ENCODE measurements at regions not wholly inside any gene's neighbourhood (a gene's known extent, or its start where the extent isn't known, plus 50 kb on each side); places are given as distances from the start of the nearest gene placed in this dataset.

DNA sequence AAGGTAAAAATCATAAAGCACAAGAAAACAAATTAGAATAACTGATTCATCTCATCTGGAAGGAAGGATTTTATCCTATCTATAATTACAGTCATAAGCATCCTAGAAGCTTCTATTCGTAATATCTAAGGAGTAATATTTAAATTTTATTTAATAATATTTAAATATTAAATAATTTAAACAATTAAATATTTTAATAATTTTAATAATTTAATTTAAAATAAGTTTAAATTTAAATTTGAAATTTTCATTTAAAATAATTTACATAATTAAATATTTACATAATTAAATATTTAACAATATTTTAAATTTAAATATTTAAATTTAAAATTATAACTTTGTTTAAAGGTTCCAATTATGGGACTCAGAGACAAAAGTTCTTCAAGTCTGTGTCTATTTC is 127.5 kb upstream of the GK2 start:
- Histone ChIP-seq H4K5ac (ENCODE audit: low read depth, low read length) (no peak overlapping the region), H2AK5ac (ENCODE audit: low read depth, low read length) (no peak overlapping the region), H2BK120ac (ENCODE audit: low read depth, low read length) (no peak overlapping the region), H3K56ac (ENCODE audit: extremely low read depth, insufficient read depth, low read length) (no peak overlapping the region), H3K9me1 (ENCODE audit: insufficient read depth, low read length) (no peaks in the 10 kb centered on the region), H4K8ac (ENCODE audit: low read depth in 2 of 2, low read length in 2 of 2) (no peak overlapping the region), H4K20me1 (ENCODE audit: insufficient read depth, low read length) (no peaks in the 10 kb centered on the region), H2AK9ac (replicated peaks; ENCODE audit: low read depth, low read length, poor library complexity) (no peak overlapping the region), H4K91ac (ENCODE audit: insufficient read depth, low read depth, low read length) (no peak overlapping the region), H2BK5ac (ENCODE audit: low read depth, low read length, poor library complexity, severe bottlenecking) (no peak overlapping the region), H3K23ac (ENCODE audit: low read depth, low read length) (no peak overlapping the region), H3K9ac (ENCODE audit: low read depth, low read length) (no peak overlapping the region), H3K4me1 (ENCODE audit: control insufficient read depth, insufficient read depth, low read length) (no peaks in the 10 kb centered on the region), H3K27ac (ENCODE audit: insufficient read depth, low read length) (no peak overlapping the region), H3K18ac (ENCODE audit: low read depth, low read length) (no peak overlapping the region), H3K36me3 (ENCODE audit: control insufficient read depth, insufficient read depth, low read length) (no peaks in the 10 kb centered on the region), H2AFZ (replicated peaks; ENCODE audit: low read length, poor library complexity) (no peak overlapping the region), H3K27me3 (ENCODE audit: control insufficient read depth, insufficient read depth, low read length) (no peaks in the 10 kb centered on the region), H3K4me3 (ENCODE audit: insufficient read depth, low read depth, low read length) (no peak overlapping the region), H3K14ac (replicated peaks; ENCODE audit: low read depth, low read length) (no peak overlapping the region), H2BK20ac (ENCODE audit: low read depth, low read length) (no peak overlapping the region), H3K9me3 (ENCODE audit: control insufficient read depth, insufficient read depth, low read length) (no peaks in the 10 kb centered on the region), H2BK15ac (ENCODE audit: low read depth, low read length) (no peak overlapping the region), H3K4me2 (ENCODE audit: low read depth, low read length) (no peak overlapping the region), H3K79me1 (ENCODE audit: low read depth in 1 of 2, low read length in 2 of 2) (no peaks in the 10 kb centered on the region), H3K4ac (ENCODE audit: low read depth, low read length) (no peak overlapping the region)
- POLR2A ChIA-PET (ENCODE audit: unreplicated experiment) = no interaction called here
- CTCF ChIA-PET = no interaction called here
- no TSS peak for BruUV-seq (replicated peaks)
- in situ Hi-C loops (cut with MboI; ENCODE audit: low sequenced_read_pairs) (no loop called here), intact Hi-C loops (cut with micrococcal nuclease) (no loop called here), dilution Hi-C loops (cut with HindIII; ENCODE audit: low sequenced_read_pairs, unreplicated experiment) (no loop called here)
- ATAC-seq (ENCODE audit: low read depth) (no peak), DNase-seq (no peak)
- no CpG with 5 or more reads among the region's 1 CpG for WGBS, 2 experiments (ENCODE audit: extremely low coverage in 2 of 2, insufficient read length in 1 of 2)
- no peak for TF ChIP-seq NFE2L2 (IDR thresholded peaks at IDR 0.05; ENCODE audit: low read depth, low read length)
- TF ChIP-seq, protein P1, sequence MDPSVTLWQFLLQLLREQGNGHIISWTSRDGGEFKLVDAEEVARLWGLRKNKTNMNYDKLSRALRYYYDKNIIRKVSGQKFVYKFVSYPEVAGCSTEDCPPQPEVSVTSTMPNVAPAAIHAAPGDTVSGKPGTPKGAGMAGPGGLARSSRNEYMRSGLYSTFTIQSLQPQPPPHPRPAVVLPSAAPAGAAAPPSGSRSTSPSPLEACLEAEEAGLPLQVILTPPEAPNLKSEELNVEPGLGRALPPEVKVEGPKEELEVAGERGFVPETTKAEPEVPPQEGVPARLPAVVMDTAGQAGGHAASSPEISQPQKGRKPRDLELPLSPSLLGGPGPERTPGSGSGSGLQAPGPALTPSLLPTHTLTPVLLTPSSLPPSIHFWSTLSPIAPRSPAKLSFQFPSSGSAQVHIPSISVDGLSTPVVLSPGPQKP (IDR thresholded peaks at IDR 0.05; ENCODE audit: borderline replicate concordance, low read depth, low read length) = no peak
- no peak for TF ChIP-seq CHD1 (IDR thresholded peaks at IDR 0.05; ENCODE audit: low read depth, low read length)
- no peak for TF ChIP-seq CEBPB (IDR thresholded peaks at IDR 0.05; ENCODE audit: low read depth, low read length)
- TF ChIP-seq MAFK (IDR thresholded peaks at IDR 0.05; ENCODE audit: low read depth, low read length) = no peak
- TF ChIP-seq POLR2A (IDR thresholded peaks at IDR 0.05; ENCODE audit: low read depth, low read length) = no peak
- no peak for TF ChIP-seq MXI1 (IDR thresholded peaks at IDR 0.05; ENCODE audit: borderline replicate concordance, low read depth, low read length)
- TF ChIP-seq, protein P2, sequence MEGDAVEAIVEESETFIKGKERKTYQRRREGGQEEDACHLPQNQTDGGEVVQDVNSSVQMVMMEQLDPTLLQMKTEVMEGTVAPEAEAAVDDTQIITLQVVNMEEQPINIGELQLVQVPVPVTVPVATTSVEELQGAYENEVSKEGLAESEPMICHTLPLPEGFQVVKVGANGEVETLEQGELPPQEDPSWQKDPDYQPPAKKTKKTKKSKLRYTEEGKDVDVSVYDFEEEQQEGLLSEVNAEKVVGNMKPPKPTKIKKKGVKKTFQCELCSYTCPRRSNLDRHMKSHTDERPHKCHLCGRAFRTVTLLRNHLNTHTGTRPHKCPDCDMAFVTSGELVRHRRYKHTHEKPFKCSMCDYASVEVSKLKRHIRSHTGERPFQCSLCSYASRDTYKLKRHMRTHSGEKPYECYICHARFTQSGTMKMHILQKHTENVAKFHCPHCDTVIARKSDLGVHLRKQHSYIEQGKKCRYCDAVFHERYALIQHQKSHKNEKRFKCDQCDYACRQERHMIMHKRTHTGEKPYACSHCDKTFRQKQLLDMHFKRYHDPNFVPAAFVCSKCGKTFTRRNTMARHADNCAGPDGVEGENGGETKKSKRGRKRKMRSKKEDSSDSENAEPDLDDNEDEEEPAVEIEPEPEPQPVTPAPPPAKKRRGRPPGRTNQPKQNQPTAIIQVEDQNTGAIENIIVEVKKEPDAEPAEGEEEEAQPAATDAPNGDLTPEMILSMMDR (conservative IDR thresholded peaks at IDR 0.05; ENCODE audit: low read depth, low read length) = no peak
- no peak for TF ChIP-seq FOS (IDR thresholded peaks at IDR 0.05; ENCODE audit: low read depth, low read length)
- TF ChIP-seq RCOR1 (IDR thresholded peaks at IDR 0.05; ENCODE audit: insufficient replicate concordance, low read length) = no peak
- TF ChIP-seq RAD21 (IDR thresholded peaks at IDR 0.05; ENCODE audit: low read length) = no peak
- no peak for TF ChIP-seq RFX5 (IDR thresholded peaks at IDR 0.05; ENCODE audit: low read depth, low read length)
- no peak for TF ChIP-seq SMC3 (IDR thresholded peaks at IDR 0.05; ENCODE audit: low read depth, low read length)
- TF ChIP-seq, protein P3, sequence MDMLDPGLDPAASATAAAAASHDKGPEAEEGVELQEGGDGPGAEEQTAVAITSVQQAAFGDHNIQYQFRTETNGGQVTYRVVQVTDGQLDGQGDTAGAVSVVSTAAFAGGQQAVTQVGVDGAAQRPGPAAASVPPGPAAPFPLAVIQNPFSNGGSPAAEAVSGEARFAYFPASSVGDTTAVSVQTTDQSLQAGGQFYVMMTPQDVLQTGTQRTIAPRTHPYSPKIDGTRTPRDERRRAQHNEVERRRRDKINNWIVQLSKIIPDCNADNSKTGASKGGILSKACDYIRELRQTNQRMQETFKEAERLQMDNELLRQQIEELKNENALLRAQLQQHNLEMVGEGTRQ (IDR thresholded peaks at IDR 0.05; ENCODE audit: low read depth, low read length) = no peak
- TF ChIP-seq MAZ (IDR thresholded peaks at IDR 0.05; ENCODE audit: borderline replicate concordance, low read depth, low read length) = no peak
- TF ChIP-seq BHLHE40 (IDR thresholded peaks at IDR 0.05; ENCODE audit: low read depth, low read length) = no peak

Measured in IMR-90 (cell line).